GM06990 (cell line): ENCODE measurements at regions not wholly inside any gene's neighbourhood (a gene's known extent, or its start where the extent isn't known, plus 50 kb on each side); places are given as distances from the start of the nearest gene placed in this dataset.

Experiments
- DNase-seq: peaks from one replicate; pipeline ENCODE4 v3.0.0-alpha.2; 2011; ENCODE audit not compliant: insufficient read length; ENCODE audit errors: extremely low read depth
- H3K27me3 ChIP-seq: replicated peaks from 2 replicates; pipeline ENCODE4 v1.6.0; 2011; ENCODE audit warnings: low read length; ENCODE audit not compliant: control insufficient read depth, insufficient read depth
- H3K36me3 ChIP-seq: 2 replicates; pipeline ENCODE4 v1.5.1; 2011; ENCODE audit warnings: low read length; ENCODE audit not compliant: control insufficient read depth, insufficient read depth
- H3K4me3 ChIP-seq: replicated peaks from 2 replicates; pipeline ENCODE4 v1.5.1; 2011; ENCODE audit warnings: low read depth, mild to moderate bottlenecking, control low read depth, low read length
- TF ChIP-seq, protein P1 (sequence below): IDR thresholded peaks from 2 replicates; pipeline ENCODE4 v1.5.1; 2011; ENCODE audit warnings: low read length, control low read depth, mild to moderate bottlenecking, inconsistent platforms; ENCODE audit not compliant: insufficient read depth, poor library complexity, severe bottlenecking

DNA sequence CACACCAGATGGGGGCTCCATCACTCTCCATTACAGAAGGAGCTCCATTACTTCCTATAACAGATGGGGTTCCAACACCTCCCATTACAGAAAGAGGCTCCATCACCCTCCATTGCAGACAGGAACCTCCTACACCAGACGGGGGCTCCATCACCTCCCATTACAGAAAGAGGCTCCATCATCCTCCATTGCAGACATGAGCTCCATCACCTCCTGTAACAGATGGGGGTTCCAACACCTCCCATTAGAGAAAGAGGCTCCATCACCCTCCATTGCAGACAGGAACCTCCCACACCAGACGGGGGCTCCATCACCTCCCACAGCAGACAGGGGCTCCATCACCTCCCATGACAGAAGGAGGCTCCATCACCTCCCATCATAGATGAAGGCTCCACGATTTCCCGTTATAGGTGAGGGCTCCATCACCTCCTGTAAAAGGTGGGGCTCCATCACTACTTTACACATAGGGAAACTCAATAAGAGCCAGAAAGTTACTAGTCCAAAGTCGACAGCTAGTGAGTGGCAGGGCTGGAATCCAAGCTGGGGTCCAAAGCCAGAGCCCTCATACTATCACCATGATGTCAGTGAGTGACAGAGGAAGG lies 224.8 kb downstream of the RBFOX3 start:
- TF ChIP-seq, protein P1, sequence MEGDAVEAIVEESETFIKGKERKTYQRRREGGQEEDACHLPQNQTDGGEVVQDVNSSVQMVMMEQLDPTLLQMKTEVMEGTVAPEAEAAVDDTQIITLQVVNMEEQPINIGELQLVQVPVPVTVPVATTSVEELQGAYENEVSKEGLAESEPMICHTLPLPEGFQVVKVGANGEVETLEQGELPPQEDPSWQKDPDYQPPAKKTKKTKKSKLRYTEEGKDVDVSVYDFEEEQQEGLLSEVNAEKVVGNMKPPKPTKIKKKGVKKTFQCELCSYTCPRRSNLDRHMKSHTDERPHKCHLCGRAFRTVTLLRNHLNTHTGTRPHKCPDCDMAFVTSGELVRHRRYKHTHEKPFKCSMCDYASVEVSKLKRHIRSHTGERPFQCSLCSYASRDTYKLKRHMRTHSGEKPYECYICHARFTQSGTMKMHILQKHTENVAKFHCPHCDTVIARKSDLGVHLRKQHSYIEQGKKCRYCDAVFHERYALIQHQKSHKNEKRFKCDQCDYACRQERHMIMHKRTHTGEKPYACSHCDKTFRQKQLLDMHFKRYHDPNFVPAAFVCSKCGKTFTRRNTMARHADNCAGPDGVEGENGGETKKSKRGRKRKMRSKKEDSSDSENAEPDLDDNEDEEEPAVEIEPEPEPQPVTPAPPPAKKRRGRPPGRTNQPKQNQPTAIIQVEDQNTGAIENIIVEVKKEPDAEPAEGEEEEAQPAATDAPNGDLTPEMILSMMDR, result no peak
- no peak overlapping the region for H3K4me3 ChIP-seq
- H3K36me3 ChIP-seq, result no peaks in the 10 kb centered on the region
- DNase-seq, result no peak
- H3K27me3 ChIP-seq, result no peaks in the 10 kb centered on the region; the same call in 1 of the 2 replicates

DNA sequence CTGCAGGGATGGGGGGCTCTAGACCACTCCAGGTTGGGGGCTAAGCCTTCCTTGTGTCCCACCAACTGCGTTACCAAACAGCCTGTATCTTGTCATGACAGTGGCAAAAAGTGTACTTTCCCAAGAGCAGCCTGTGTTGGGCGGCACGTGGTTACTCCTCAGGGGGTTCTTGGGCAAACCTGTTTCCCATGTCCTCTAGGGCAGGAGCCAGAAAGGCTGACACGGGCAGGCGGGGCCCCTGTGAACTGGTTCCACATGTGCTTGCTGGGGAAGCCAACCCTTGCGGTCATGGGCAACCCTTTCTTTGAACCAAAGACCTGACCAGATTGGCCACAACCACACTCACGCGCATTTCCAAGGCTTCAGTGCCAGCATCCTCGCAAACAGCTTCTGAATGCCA lies 228.5 kb downstream of the RBFOX3 start:
- TF ChIP-seq, protein P1, result no peak
- no peak for DNase-seq
- H3K4me3 ChIP-seq, result no peak overlapping the region
- H3K27me3 ChIP-seq, result peaks cover 3% of the 10 kb centered on the region
- no peaks in the 10 kb centered on the region for H3K36me3 ChIP-seq

GRCh38 chr17:79379700-79380445 lies 231.0 kb downstream of the RBFOX3 start:
- peaks cover 3% of the 10 kb centered on the region for H3K27me3 ChIP-seq
- H3K4me3 ChIP-seq, result no peak overlapping the region
- TF ChIP-seq, protein P1, result no peak
- H3K36me3 ChIP-seq, result no peaks in the 10 kb centered on the region
- DNase-seq, result no peak

DNA sequence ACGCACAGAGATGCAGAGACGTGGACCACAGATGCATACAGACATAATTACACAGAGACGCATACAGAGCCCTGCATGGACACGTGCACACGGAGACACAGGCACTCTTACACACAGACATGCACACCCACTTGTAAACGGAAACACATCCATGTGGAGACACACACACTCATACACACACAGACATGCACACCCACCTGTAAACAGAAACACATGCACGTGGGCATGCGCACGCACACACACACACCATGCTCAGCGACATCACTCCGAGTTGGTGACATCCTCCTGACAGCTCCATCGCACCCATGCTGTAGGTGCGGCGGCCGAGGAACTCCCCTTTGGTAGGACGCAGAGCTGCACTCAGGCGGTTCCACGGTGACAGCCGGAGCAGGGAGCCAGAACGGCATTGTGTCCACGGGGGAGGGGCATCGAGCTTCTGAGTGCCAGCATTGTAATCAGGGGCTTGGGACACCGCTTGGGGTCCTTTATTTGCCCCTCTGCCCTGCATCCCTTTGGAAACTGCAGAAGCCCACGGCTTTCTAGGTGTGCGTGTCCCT lies 233.5 kb downstream of the RBFOX3 start:
- no peak for DNase-seq
- Histone ChIP-seq H3K27me3 (peaks cover 3% of the 10 kb centered on the region), H3K36me3 (no peaks in the 10 kb centered on the region), H3K4me3 (no peak overlapping the region)
- TF ChIP-seq, protein P1, result no peak

DNA sequence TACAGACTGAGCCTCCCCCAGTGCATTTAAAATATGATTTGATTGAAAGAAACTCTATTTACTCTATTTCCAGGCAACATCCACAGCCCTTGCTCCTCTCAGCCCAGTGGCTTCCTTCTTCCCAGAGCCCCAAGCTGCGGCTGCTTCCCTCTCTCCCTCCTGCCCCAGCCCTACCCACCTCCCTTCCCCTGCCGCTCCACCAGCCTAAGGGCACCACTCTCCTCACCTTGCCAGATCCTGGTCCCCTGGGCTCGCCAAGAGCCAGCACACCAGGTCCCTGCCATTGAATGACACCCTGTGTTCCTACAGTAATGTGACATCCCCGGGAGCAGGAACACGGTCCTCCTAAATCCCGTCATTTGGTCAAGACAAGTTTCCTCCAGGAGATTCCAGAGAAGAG lies 236.0 kb downstream of the RBFOX3 start:
- peaks cover 1% of the 10 kb centered on the region; the same call in 1 of the 2 replicates for H3K27me3 ChIP-seq

More for the DNA sequence above, 236.0 kb downstream of the RBFOX3 start:
- DNase-seq, result no peak
- Histone ChIP-seq H3K36me3 (no peaks in the 10 kb centered on the region), H3K4me3 (no peak overlapping the region)
- TF ChIP-seq, protein P1, result no peak
